Activated T-helper 2 cell treated with anti-CD3 and anti-CD28 coated beads, Interferon-gamma antibody, Interleukin-2, Interleukin-4, amounts not matched to agents 10 μg/mL and 5 μg/mL and 100 μg/mL, durations not matched to agents 14 hours and 24 hours and 36 hours (primary cell): ENCODE measurements at regions not wholly inside any gene's neighbourhood (a gene's known extent, or its start where the extent isn't known, plus 50 kb on each side); places are given as distances from the start of the nearest gene placed in this dataset.
"Not testable (repeated sequence)": the region's sequence is repeated elsewhere in the genome, so short reads cannot be mapped to it uniquely, and the experiment has no call there.

Source experiments
- DNase-seq: peaks from one replicate; pipeline ENCODE4 v3.0.0; 2021; ENCODE audit warnings: low spot score
- H3K27ac Mint-ChIP-seq: one replicate; pipeline ENCODE4 v1.8.0; 2021; ENCODE audit warnings: mixed read lengths
- H3K27me3 Mint-ChIP-seq: one replicate; pipeline ENCODE4 v1.8.0; 2021; ENCODE audit warnings: low read depth, mixed read lengths
- H3K36me3 Mint-ChIP-seq: one replicate; pipeline ENCODE4 v1.8.0; 2021; ENCODE audit warnings: low read depth, mixed read lengths
- H3K4me1 Mint-ChIP-seq: one replicate; pipeline ENCODE4 v1.8.0; 2021; ENCODE audit warnings: low read depth, mixed read lengths
- H3K4me3 Mint-ChIP-seq: one replicate; pipeline ENCODE4 v1.8.0; 2021; ENCODE audit warnings: low read depth, mild to moderate bottlenecking, moderate library complexity, mixed read lengths
- H3K9me3 Mint-ChIP-seq: one replicate; pipeline ENCODE4 v1.8.0; 2021; ENCODE audit warnings: mixed read lengths
- intact Hi-C: fragments of 100-400 bp; cut with micrococcal nuclease; formaldehyde crosslinking; loops from one replicate; pipeline ENCODE4 v1.15.1; 2023

DNA sequence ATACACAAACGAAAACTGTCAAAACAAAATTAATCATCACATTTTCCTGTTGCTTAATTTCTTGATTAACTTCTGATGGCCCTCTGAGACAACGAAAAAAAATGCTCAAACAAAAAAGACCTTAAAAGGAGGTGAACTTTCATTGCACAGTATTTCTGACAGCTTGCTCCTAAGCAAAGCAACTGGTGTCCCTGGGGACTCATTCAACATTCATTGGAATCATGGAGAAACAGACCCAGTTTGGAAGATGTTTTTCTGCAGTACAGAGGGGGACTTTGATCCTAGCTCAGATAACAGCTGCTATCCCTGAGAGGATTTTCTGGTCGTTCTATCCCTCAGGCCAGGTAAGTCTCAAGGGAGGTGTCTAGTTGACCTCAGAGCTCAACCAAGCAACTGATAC, 378.7 kb upstream of the ATP11B start:
- Mint-ChIP-seq H3K9me3 (no peaks in the 10 kb centered on the region), H3K27me3 (no peaks in the 10 kb centered on the region), H3K4me1 (no peaks in the 10 kb centered on the region), H3K36me3 (no peaks in the 10 kb centered on the region), H3K27ac (no peak overlapping the region), H3K4me3 (no peak overlapping the region)
- intact Hi-C loops = no loop called here
- no peak for DNase-seq

DNA sequence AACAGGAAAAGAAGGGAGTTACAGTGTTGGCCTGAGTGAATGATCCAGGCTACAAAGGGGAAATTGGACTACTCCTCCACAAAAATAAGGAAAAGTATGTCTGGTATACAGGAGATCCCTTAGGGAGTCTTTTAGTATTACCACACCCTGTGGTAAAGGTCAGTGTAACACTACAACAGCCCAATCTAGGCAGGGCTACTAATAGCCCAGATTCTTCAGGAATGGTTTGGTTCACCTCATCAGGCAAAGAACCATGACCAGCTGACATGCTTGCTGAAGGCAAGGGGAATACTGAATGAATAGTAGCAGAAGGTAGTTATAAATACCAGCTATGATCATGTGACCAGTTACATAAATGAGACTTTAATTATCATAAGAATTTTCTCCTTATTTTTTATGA, 372.6 kb upstream of the ATP11B start:
- Mint-ChIP-seq H3K27me3 (no peaks in the 10 kb centered on the region), H3K9me3 (no peaks in the 10 kb centered on the region), H3K4me1 (no peaks in the 10 kb centered on the region), H3K36me3 (no peaks in the 10 kb centered on the region), H3K27ac (no peak overlapping the region), H3K4me3 (no peak overlapping the region)
- DNase-seq = no peak
- intact Hi-C loops = no loop called here

DNA sequence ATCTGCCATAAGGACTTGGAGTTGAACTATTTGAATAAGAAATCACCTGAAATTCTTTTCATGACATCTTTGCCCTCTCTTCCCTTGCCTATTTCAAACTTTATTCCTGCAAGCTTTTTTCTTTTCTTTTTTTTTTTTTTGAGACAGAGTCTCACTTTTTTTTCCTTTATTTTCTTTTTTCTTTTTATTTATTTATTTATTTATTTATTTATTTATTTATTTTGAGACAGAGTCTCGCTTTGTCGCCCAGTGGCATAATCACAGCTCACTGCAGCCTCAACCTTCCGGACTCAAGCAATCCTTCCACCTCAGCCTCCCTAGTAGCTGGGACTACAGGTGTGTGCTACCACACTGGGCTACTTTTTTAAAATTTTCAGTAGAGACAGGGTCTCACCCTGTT, 369.3 kb upstream of the ATP11B start:
- Mint-ChIP-seq H3K4me1 (no peaks in the 10 kb centered on the region), H3K36me3 (no peaks in the 10 kb centered on the region), H3K4me3 (no peak overlapping the region), H3K27me3 (no peaks in the 10 kb centered on the region), H3K27ac (no peak overlapping the region), H3K9me3 (no peaks in the 10 kb centered on the region)
- no peak for DNase-seq
- intact Hi-C loops = no loop called here

DNA sequence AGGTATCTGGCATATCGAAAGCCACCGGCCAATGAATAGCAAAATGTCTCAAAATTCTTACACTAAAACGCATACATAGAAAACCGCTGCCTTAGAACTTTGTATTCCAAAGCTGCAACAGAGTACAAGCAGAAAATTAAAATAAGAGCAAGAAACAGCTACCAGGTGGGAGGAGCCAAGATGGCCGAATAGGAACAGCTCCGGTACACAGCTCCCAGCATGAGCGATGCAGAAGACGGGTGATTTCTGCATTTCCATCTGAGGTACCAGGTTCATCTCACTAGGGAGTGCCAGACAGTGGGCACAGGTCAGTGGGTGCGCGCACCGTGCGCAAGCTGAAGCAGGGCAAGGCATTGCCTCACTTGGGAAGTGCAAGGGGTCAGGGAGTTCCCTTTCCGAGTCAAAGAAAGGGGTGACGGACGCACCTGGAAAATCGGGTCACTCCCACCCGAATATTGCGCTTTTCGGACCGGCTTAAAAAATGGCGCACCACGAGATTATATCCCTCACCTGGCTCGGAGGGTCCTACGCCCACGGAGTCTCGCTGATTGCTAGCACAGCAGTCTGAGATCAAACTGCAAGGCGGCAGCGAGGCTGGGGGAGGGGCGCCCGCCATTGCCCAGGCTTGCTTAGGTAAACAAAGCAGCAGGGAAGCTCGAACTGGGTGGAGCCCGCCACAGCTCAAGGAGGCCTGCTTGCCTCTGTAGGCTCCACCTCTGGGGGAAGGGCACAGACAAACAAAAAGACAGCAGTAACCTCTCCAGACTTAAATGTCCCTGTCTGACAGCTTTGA, 367.2 kb upstream of the ATP11B start:
- intact Hi-C loops, H3K27me3 Mint-ChIP-seq, H3K36me3 Mint-ChIP-seq, DNase-seq, H3K27ac Mint-ChIP-seq, H3K4me3 Mint-ChIP-seq, H3K4me1 Mint-ChIP-seq, H3K9me3 Mint-ChIP-seq: not testable (repeated sequence)

DNA sequence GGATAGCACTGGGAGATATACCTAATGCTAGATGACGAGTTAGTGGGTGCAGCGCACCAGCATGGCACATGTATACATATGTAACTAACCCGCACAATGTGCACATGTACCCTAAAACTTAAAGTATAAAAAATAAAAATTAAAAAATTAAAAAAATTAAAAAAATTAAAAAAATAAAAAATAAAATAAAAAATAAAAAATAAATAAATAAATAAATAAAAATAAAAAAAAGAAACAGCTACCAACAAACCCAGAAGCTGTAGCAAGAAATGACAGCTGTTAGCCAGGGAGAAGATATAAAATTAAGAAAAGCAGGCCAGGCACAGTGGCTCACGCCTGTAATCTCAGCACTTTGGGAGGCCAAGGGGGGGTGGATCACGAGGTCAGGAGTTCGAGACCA, 361.3 kb upstream of the ATP11B start:
- H3K36me3 Mint-ChIP-seq, H3K27ac Mint-ChIP-seq, H3K27me3 Mint-ChIP-seq, H3K9me3 Mint-ChIP-seq, DNase-seq, H3K4me3 Mint-ChIP-seq, H3K4me1 Mint-ChIP-seq, intact Hi-C loops: not testable (repeated sequence)

DNA sequence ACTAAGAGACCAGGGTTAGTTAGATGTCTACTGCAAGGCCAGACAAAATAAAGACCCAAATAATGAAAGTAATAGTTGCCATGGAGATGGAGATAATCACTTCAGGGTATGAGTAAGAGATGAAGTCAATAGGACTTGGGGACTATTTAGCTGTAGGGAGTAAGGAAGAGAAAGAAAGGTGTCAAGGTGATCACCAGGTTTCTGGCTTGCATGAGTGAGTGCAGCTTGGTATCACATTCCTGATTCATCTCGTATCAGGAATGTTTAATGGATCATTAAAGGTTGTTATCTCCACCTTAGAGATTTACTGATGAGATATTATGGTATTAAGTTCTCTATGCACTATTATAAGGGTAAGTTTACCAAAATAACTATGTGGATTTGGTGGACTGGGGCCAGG, 357.4 kb upstream of the ATP11B start:
- intact Hi-C loops = no loop called here
- no peaks in the 10 kb centered on the region for H3K27me3 Mint-ChIP-seq
- no peaks in the 10 kb centered on the region for H3K9me3 Mint-ChIP-seq
- no peak overlapping the region for H3K27ac Mint-ChIP-seq
- H3K4me3 Mint-ChIP-seq = no peak overlapping the region
- H3K36me3 Mint-ChIP-seq = no peaks in the 10 kb centered on the region
- no peak for DNase-seq
- H3K4me1 Mint-ChIP-seq = no peaks in the 10 kb centered on the region

DNA sequence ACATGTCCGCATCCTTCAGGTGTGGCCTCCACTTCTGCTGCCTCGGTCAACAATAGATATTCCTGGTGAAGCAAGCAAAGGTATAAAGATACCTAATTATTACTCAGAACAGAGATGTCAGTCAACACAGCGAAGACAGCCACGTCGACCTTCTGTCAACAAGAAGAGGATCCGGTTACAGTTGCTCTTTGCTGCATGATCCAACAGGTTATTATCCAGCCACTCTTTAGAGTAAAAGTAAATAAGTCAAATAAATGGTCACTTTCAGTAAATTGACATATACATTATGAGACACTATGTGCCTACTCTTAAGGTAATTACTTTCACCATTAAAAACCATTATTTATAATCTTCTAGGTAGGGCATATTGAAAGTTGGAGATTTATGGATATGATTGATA, 356.8 kb upstream of the ATP11B start:
- Mint-ChIP-seq H3K27ac (no peak overlapping the region), H3K4me1 (no peaks in the 10 kb centered on the region), H3K27me3 (no peaks in the 10 kb centered on the region), H3K4me3 (no peak overlapping the region), H3K36me3 (no peaks in the 10 kb centered on the region), H3K9me3 (no peaks in the 10 kb centered on the region)
- intact Hi-C loops = no loop called here
- no peak for DNase-seq

DNA sequence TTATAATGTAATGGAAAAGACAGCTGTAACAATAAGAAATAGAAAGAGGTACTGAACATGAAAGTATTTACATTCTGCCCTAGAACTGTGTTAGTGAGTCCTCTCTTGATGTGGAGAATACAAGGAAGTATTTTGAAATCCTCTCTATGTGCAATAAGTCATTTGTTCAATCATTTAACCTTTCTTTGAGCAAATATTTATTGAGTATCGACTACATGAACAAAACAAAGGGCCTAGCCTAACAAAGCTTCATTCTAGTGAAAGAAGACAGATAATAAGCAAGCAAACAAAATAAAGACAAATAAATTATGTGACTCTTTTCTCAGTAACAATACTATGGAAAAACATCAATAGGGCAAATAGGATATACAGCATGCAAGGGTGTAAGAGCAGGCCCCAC, 354.9 kb upstream of the ATP11B start:
- Mint-ChIP-seq H3K27me3 (no peaks in the 10 kb centered on the region), H3K4me1 (no peaks in the 10 kb centered on the region), H3K36me3 (no peaks in the 10 kb centered on the region), H3K27ac (no peak overlapping the region), H3K9me3 (no peaks in the 10 kb centered on the region), H3K4me3 (no peak overlapping the region)
- intact Hi-C loops = no loop called here
- DNase-seq = no peak

DNA sequence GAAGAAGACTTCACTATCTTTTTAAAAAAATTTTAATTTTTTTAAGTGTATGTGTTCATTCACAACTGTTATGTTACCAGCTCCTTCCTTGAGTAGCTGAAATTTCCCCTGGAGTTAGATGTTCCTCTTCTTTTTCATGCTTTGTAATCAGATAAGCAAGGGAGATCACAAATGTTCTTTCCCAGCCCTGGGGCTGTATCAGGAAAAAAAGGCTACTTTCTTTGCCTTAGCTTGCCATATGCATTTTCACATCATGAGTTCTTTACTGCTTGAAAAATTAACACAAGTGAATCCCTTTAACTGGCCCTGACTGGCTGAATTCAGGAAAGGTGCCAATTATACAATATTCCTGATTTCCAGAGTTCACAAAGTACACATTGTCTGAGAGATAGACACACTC, 353.2 kb upstream of the ATP11B start:
- intact Hi-C loops = no loop called here
- no peak for DNase-seq
- Mint-ChIP-seq H3K36me3 (no peaks in the 10 kb centered on the region), H3K27me3 (no peaks in the 10 kb centered on the region), H3K27ac (no peak overlapping the region), H3K9me3 (no peaks in the 10 kb centered on the region), H3K4me1 (no peaks in the 10 kb centered on the region), H3K4me3 (no peak overlapping the region)

DNA sequence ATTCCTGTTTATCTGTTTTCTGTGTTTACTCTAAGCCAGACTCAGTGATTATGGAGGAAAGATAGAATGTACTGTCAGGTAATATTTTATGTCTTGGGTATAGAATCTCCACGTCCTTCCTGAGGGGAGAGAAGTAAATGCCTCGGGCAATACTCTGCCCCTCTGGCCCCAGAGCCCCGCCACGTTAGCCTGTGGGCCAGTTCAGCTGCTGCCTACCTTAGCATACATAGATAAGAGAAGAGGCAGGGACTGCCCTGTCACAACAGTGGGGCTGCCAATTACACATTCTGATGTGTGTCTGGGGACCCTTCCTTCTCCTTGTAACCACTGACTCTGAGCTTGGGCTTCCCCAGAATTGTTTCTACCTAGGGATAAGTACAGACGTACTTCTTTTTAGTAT, 347.7 kb upstream of the ATP11B start:
- no peaks in the 10 kb centered on the region for H3K9me3 Mint-ChIP-seq
- no peak overlapping the region for H3K27ac Mint-ChIP-seq
- no peaks in the 10 kb centered on the region for H3K4me1 Mint-ChIP-seq
- intact Hi-C loops = no loop called here
- no peaks in the 10 kb centered on the region for H3K27me3 Mint-ChIP-seq
- H3K36me3 Mint-ChIP-seq = no peaks in the 10 kb centered on the region
- no peak overlapping the region for H3K4me3 Mint-ChIP-seq
- DNase-seq = no peak

DNA sequence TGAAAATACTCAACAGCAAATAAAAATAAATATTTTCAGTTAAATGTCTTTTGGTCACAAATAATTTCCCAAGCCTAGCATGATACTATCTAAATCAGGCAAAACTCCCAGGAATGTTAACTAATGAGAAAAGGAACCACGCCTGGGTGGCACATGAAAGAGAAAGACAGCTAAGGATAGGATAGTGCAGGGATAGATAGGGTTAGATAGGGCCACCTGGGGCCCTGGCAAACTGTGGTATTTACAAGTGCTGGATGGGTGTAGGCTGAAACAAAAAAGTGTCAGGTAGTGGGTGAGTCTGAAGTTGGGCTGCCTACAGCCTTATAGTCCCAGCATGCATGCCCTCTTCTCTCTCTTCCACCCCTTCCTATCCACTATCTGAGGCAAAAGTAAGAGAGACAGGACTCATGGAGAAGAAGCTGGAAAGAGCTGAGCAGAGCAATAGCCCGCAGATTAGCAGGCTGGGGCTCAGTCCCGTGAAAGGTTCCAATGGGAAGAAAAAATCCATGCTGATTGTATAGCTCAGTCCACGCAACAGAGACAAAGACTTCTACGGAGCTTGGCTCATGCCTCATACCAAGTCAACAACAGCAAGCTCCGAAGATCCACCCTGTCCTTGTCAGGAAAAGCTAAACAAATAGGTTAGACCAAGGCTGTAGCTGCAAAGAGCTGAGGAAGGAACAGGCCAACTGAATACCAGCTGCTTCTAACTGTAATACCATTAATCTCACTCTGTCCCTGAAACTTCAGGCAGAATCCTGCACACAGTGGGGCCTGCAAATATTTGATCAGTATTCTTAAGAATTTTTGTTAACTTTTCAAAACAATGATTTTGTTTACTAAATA, 342.1 kb upstream of the ATP11B start:
- no peak overlapping the region for H3K27ac Mint-ChIP-seq
- H3K4me1 Mint-ChIP-seq = no peaks in the 10 kb centered on the region
- H3K36me3 Mint-ChIP-seq = no peaks in the 10 kb centered on the region
- intact Hi-C loops = no loop called here
- no peaks in the 10 kb centered on the region for H3K9me3 Mint-ChIP-seq
- no peak overlapping the region for H3K4me3 Mint-ChIP-seq
- no peak for DNase-seq
- H3K27me3 Mint-ChIP-seq = no peaks in the 10 kb centered on the region

DNA sequence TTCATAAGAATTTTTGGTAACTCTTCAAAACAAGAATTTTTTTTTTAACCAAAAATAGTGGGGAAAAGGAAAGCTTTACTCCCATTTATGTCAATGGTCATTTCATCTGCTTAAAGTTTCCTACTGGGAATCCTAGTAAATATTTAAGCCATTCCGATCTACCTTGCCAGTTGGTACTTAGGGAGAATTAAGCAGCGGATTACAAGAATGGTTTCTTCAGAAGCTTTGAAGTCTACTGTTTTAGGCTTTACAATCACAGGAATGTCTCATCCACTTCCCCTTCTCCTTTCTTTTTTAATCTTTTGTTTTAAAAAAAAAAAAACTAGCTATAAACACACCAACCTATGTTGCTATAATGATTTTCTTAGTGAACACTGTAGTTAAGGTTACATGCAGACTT, 341.4 kb upstream of the ATP11B start:
- Mint-ChIP-seq H3K27ac (no peak overlapping the region), H3K4me3 (no peak overlapping the region), H3K27me3 (no peaks in the 10 kb centered on the region), H3K4me1 (no peaks in the 10 kb centered on the region), H3K9me3 (no peaks in the 10 kb centered on the region), H3K36me3 (no peaks in the 10 kb centered on the region)
- intact Hi-C loops = no loop called here
- no peak for DNase-seq

DNA sequence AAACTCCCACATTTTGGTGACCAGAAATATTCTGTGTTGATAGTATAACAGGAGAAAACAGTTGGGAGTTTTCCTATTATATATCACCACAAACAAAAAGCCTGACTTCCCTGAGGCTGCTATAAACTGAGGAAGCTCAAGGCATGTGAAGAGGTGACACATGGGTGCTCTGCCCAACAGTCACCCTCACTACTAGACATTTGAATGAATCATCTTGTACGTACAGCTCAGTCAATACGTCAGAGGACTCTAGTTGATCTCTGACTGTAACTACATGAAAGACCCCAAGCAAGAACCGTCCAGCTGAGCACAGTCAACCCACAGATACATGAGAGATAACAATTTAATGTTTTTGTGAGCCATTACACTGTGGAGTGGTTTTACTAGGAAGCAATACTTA, 338.3 kb upstream of the ATP11B start:
- Mint-ChIP-seq H3K36me3 (no peaks in the 10 kb centered on the region), H3K4me1 (no peaks in the 10 kb centered on the region), H3K9me3 (no peaks in the 10 kb centered on the region), H3K27ac (no peak overlapping the region), H3K4me3 (no peak overlapping the region), H3K27me3 (no peaks in the 10 kb centered on the region)
- DNase-seq = no peak
- intact Hi-C loops = no loop called here
